ENCODE measurements at regions not wholly inside any gene's neighbourhood (a gene's known extent, or its start where the extent isn't known, plus 50 kb on each side); places are given as distances from the start of the nearest gene placed in this dataset.

- no peak overlapping the region for H3K4me3 ChIP-seq (replicated peaks; ENCODE audit: low read depth, low read length)
- TF ChIP-seq CTCF (IDR thresholded peaks at IDR 0.05; ENCODE audit: low read depth, low read length, missing control alignments), result no peak
- no peak for DNase-seq (ENCODE audit: extremely low read depth, low read depth)
Observed at GRCh38 chr13:34881494-34881893, 60.6 kb upstream of the NBEA start.

- H3K4me3 ChIP-seq (replicated peaks; ENCODE audit: low read depth, low read length), result no peak overlapping the region
- TF ChIP-seq CTCF (IDR thresholded peaks at IDR 0.05; ENCODE audit: low read depth, low read length, missing control alignments), result no peak
- no peak for DNase-seq (ENCODE audit: extremely low read depth, low read depth)
Observed at GRCh38 chr13:34883396-34883795, 58.7 kb upstream of the NBEA start.

GRCh38 chr13:34884366-34884765 is 57.7 kb upstream of the NBEA start:
- no peak for TF ChIP-seq CTCF (IDR thresholded peaks at IDR 0.05; ENCODE audit: low read depth, low read length, missing control alignments)
- DNase-seq (ENCODE audit: extremely low read depth, low read depth), result no peak
- no peak overlapping the region for H3K4me3 ChIP-seq (replicated peaks; ENCODE audit: low read depth, low read length)

- H3K4me3 ChIP-seq (replicated peaks; ENCODE audit: low read depth, low read length), result no peak overlapping the region
- TF ChIP-seq CTCF (IDR thresholded peaks at IDR 0.05; ENCODE audit: low read depth, low read length, missing control alignments), result no peak
- no peak for DNase-seq (ENCODE audit: extremely low read depth, low read depth)
Observed at GRCh38 chr13:34886121-34886875, 55.8 kb upstream of the NBEA start.

GRCh38 chr13:34886987-34887386 is 55.1 kb upstream of the NBEA start:
- TF ChIP-seq CTCF (IDR thresholded peaks at IDR 0.05; ENCODE audit: low read depth, low read length, missing control alignments), result no peak
- no peak overlapping the region for H3K4me3 ChIP-seq (replicated peaks; ENCODE audit: low read depth, low read length)
- no peak for DNase-seq (ENCODE audit: extremely low read depth, low read depth)
